ENCODE measurements at regions not wholly inside any gene's neighbourhood (a gene's known extent, or its start where the extent isn't known, plus 50 kb on each side); places are given as distances from the start of the nearest gene placed in this dataset.

- DNase-seq (ENCODE audit: low read depth, low spot score), result no peak
Observed at GRCh38 chr16:27681681-27682080, 131.7 kb downstream of the KATNIP start.

GRCh38 chr16:27684047-27684446, 134.1 kb downstream of the KATNIP start:
- DNase-seq (ENCODE audit: low read depth, low spot score), result no peak

DNA sequence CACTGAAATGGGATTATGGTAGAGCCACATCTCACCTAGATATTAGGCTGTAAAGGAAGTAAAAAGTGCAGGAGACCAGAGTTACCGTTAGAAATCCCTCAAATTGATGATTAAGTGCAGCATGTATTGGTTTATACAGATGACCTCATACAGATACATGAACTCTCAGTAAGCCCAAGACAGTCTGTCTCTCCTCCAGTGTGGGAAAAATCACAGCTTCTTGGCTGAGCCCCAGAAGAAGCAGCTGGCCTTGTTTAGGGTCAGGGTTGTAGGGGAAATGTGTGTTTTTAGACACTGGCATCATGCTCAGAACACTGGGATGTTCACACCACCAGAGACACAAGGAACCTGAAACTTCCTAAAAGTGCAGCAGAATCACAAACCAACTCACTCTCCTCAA, 135.9 kb downstream of the KATNIP start:
- no peak for DNase-seq (ENCODE audit: low read depth, low spot score)

- no peak for DNase-seq (ENCODE audit: low read depth, low spot score)
Observed at GRCh38 chr16:27686926-27687325, 137.0 kb downstream of the KATNIP start.

DNA sequence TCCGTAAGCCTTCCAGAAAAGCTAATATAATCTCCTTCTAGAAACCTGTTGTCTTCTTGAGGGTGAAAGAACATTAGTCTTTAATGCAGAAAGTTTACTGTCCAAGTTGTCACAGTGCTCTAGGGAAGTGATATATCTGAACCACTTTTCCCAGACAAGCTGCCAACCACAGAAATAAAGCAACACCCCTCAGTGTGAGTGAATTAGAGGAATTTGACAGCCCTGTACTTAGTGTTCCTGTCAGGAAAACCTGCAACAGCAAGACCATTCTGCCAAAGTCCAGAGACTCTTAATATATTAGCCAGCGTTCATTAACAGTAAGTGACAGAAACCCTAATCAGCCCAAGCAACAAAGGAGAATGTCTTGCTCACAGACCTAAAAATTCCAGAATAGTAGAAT, 137.7 kb downstream of the KATNIP start:
- no peak for DNase-seq (ENCODE audit: low read depth, low spot score)

- DNase-seq (ENCODE audit: low read depth, low spot score), result no peak
Observed at GRCh38 chr16:27689711-27690110, 139.8 kb downstream of the KATNIP start.

- no peak for DNase-seq (ENCODE audit: low read depth, low spot score)
Observed at GRCh38 chr16:27690608-27691007, 140.7 kb downstream of the KATNIP start.

DNA sequence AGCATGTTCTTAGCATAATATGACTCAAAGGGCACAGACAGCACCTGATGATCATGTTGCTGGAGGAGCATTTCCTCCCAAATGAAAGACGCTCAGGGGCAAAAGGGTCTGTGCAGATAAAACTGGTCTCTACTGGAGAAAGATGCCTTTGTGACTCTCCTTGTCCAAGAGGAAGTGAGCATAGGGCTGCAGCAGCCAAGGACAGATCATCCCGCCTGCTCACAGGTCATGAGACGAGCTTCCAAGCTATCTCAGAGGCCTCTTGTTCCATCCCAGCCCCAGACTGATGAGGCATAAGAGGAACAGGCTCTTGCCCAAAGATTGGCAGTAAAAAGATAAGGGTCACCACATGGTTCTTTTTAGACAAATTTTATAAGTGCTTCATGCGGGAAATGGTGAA, 141.8 kb downstream of the KATNIP start:
- no peak for DNase-seq (ENCODE audit: low read depth, low spot score)

GRCh38 chr16:27692576-27692975, 142.6 kb downstream of the KATNIP start:
- no peak for DNase-seq (ENCODE audit: low read depth, low spot score)

- DNase-seq (ENCODE audit: low read depth, low spot score), result no peak
Observed at GRCh38 chr16:27695161-27695560, 145.2 kb downstream of the KATNIP start.

GRCh38 chr16:27698266-27698665, 148.3 kb downstream of the KATNIP start:
- DNase-seq (ENCODE audit: low read depth, low spot score), result peak; percentile 40

DNA sequence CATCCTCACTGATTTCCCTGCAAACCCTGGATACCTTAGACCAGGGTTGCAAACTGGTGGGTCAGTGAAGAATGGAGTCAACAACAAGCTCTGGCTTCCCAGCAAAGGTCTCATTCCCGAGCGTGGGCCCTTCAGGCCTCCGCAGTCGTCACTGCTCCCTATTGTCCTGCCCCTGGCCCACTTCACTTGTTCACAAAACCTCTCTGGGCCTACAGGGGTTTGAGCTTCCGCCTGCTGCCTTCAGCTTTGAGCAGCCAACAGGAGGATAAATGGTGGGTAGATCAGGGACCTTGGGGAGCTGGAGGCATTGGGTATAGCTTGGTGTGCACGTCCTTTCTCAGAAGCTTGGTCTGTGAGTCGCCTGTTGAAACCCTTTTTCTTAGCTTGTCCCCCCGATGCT, 148.8 kb downstream of the KATNIP start:
- DNase-seq (ENCODE audit: low read depth, low spot score), result no peak

DNA sequence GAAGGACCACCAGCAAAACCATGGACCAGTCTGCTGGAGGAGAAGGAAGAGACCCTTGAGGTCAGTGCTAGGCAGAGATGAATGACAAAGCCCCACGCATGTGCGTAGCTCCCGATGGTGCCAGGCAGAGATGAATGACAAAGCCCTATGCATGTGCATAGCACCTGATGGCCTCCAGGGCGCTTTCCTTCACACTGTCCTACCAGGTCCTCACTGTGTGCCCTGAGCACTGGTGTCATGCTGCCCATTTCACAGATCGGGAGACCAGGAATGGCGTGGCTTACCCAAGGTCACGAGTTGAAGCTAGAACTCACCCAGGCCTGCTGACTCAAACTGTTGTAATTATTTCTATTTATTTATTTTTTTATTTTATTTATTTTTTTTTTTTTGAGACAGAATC, 149.6 kb downstream of the KATNIP start:
- DNase-seq (ENCODE audit: low read depth, low spot score), result no peak

GRCh38 chr16:27700304-27700995, 150.5 kb downstream of the KATNIP start:
- DNase-seq (ENCODE audit: low read depth, low spot score), result no peak

DNA sequence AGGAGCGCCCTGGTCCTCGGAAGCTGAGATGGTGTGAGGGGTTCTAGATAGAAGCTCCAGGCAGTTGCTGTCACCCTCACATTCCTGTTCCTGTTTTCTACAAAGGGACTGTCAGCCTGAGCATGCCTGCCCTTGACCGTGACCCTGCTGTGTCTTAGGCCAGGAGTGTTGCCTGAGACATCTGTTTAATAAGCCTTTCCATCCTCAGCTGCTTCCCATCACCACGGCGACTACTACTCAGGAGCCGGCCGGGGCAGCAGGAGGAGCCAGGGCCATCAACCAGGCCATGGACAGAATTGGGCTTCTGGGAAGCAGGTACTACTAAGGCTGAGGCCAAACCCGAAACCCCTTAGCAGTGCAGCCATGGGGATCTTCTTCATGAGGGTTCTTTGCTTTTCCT, 151.4 kb downstream of the KATNIP start:
- no peak for DNase-seq (ENCODE audit: low read depth, low spot score)

DNA sequence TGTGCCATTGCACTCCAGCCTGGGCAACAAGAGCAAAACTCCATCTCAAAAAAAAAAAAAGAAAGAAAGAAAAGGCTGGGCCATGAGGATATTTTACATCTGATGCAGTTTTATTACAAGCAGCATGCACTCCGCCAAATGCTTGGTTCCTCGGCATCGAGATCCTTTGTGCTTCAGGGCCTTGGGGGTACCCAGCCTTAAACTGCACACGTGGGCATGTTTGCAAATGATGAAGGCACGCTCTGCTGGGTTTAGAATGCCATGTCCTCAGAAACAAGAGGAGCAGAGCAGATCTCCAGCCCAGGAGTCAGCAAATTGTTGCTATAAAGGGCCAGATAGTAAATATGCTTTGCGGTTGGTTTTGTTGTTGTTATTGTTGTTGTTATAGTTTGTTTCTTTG, 153.2 kb downstream of the KATNIP start:
- no peak for DNase-seq (ENCODE audit: low read depth, low spot score)

GRCh38 chr16:27703545-27703944, 153.6 kb downstream of the KATNIP start:
- DNase-seq (ENCODE audit: low read depth, low spot score), result no peak

GRCh38 chr16:27704252-27704651, 154.3 kb downstream of the KATNIP start:
- no peak for DNase-seq (ENCODE audit: low read depth, low spot score)

DNA sequence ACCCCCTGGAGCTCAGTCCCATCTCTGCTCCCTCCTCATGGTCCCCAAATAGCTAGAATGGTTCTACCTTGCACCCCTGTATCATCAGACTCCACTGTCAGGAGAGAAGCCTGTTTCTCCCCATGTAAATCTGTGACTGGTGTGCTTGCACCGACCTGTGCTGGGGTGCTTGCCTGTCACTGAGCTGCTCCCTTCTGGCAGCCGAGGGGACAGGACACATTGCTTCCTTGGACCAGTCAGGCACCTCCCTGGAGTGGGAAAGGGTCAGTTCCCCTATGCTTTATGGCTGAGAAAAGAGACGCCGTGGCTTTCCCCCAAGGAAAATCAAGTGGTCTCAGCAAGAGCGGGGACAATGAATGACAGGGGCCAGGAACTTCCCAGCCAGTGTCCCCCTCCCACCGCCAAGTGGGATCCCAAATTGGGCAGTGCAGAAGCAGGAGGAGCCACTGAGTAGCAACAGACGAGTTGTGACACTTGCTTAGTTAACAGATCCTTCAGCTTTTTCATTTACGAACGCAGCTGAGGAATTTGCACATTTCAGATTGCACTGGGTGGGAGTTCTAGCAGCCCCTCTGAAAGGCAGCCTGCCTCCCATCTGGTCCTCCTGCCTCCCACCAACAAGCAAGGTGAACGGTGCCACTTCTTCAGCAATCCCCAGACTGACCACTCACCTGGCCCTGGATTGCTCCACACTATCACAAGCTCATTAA, 156.4 kb downstream of the KATNIP start:
- no peak for DNase-seq (ENCODE audit: low read depth, low spot score)

GRCh38 chr16:27706866-27707685, 157.1 kb downstream of the KATNIP start:
- DNase-seq (ENCODE audit: low read depth, low spot score), result no peak

GRCh38 chr16:27708651-27709050, 158.7 kb downstream of the KATNIP start:
- DNase-seq (ENCODE audit: low read depth, low spot score), result no peak

DNA sequence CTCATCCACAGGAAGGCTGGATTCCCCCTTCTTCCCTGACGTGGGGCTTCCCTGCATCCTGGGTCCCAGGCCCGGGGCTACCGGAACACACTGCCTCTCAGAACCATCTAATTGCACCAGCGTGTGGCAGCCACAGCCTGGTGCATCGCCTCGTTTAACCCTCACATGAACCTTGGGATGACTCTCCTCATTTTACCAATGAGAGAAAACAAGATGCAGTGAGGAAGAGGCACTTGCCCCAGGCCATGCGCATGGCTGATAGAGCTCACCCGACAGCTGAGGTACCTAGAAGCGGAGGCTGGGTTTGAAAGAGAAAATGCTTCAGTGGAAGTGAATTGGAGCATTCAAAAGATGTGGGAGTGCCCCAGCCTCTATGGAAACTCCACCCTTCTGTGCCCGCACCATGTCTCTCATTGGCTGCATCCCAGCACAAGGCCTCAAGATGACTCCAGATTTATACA, 162.3 kb downstream of the KATNIP start:
- no peak for DNase-seq (ENCODE audit: low read depth, low spot score)

Measured in iPS DF 19.7 (cell line).